Chondrocyte (in vitro differentiated cells): ENCODE measurements at regions not wholly inside any gene's neighbourhood (a gene's known extent, or its start where the extent isn't known, plus 50 kb on each side); places are given as distances from the start of the nearest gene placed in this dataset.

Source experiments
- DNase-seq: peaks from one replicate; pipeline ENCODE4 v3.0.0; 2021; ENCODE audit warnings: mixed read lengths, low spot score
- H3K27ac Mint-ChIP-seq: one replicate; pipeline ENCODE4 v1.8.0; 2021; ENCODE audit warnings: mild to moderate bottlenecking, moderate library complexity, mixed read lengths; ENCODE audit not compliant: unreplicated experiment
- H3K27me3 Mint-ChIP-seq: 2 replicates; pipeline ENCODE4 v1.8.0; 2021; ENCODE audit warnings: low read depth, mixed read lengths
- H3K36me3 Mint-ChIP-seq: 2 replicates; pipeline ENCODE4 v1.8.0; 2021; ENCODE audit warnings: low read depth, mixed read lengths
- H3K4me1 Mint-ChIP-seq: 2 replicates; pipeline ENCODE4 v1.8.0; 2021; ENCODE audit warnings: low read depth, mild to moderate bottlenecking, mixed read lengths
- H3K4me3 Mint-ChIP-seq: one replicate; pipeline ENCODE4 v1.8.0; 2021; ENCODE audit warnings: mild to moderate bottlenecking, moderate library complexity, mixed read lengths; ENCODE audit not compliant: unreplicated experiment
- H3K9me3 Mint-ChIP-seq: 2 replicates; pipeline ENCODE4 v1.8.0; 2021; ENCODE audit warnings: low read depth, mixed read lengths
- CTCF ChIP-seq: fragments of 200-600 bp; sonication (generic); IDR thresholded peaks from 2 replicates; pipeline ENCODE4 v1.5.0; 2021; ENCODE audit warnings: antibody characterized with exemption, mild to moderate bottlenecking, moderate library complexity

GRCh38 chr18:78542204-78542603 is 437.4 kb upstream of the SALL3 start:
- H3K27ac Mint-ChIP-seq = no peak overlapping the region
- H3K27me3 Mint-ChIP-seq = no peaks in the 10 kb centered on the region
- peaks cover 8% of the 10 kb centered on the region for H3K4me1 Mint-ChIP-seq
- no peak for TF ChIP-seq CTCF
- peaks cover 3% of the 10 kb centered on the region for H3K9me3 Mint-ChIP-seq
- no peak overlapping the region for H3K4me3 Mint-ChIP-seq
- H3K36me3 Mint-ChIP-seq = no peaks in the 10 kb centered on the region
- DNase-seq = no peak

GRCh38 chr18:78543201-78543725 is 436.4 kb upstream of the SALL3 start:
- Mint-ChIP-seq H3K4me1 (peaks cover 8% of the 10 kb centered on the region), H3K27ac (no peak overlapping the region), H3K27me3 (no peaks in the 10 kb centered on the region), H3K36me3 (no peaks in the 10 kb centered on the region), H3K9me3 (peaks cover 3% of the 10 kb centered on the region), H3K4me3 (no peak overlapping the region)
- no peak for DNase-seq
- TF ChIP-seq CTCF = no peak

- Mint-ChIP-seq H3K36me3 (no peaks in the 10 kb centered on the region), H3K27me3 (no peaks in the 10 kb centered on the region), H3K9me3 (no peaks in the 10 kb centered on the region), H3K27ac (no peak overlapping the region), H3K4me1 (peaks cover 8% of the 10 kb centered on the region), H3K4me3 (no peak overlapping the region)
- no peak for DNase-seq
- TF ChIP-seq CTCF = no peak
These were observed 433.3 kb upstream of the SALL3 start for GRCh38 chr18:78546281-78546680.

GRCh38 chr18:78547817-78548216 is 431.8 kb upstream of the SALL3 start:
- Mint-ChIP-seq H3K4me3 (no peak overlapping the region), H3K4me1 (no peaks in the 10 kb centered on the region), H3K27ac (no peak overlapping the region), H3K27me3 (no peaks in the 10 kb centered on the region), H3K9me3 (peaks cover 3% of the 10 kb centered on the region), H3K36me3 (no peaks in the 10 kb centered on the region)
- DNase-seq = no peak
- TF ChIP-seq CTCF = no peak

GRCh38 chr18:78548261-78549058 is 431.2 kb upstream of the SALL3 start:
- Mint-ChIP-seq H3K4me3 (no peak overlapping the region), H3K4me1 (no peaks in the 10 kb centered on the region), H3K27ac (no peak overlapping the region), H3K27me3 (no peaks in the 10 kb centered on the region), H3K36me3 (no peaks in the 10 kb centered on the region), H3K9me3 (peaks cover 4% of the 10 kb centered on the region)
- no peak for DNase-seq
- no peak for TF ChIP-seq CTCF
